IPS DF 6.9 (cell line): ENCODE measurements at regions not wholly inside any gene's neighbourhood (a gene's known extent, or its start where the extent isn't known, plus 50 kb on each side); places are given as distances from the start of the nearest gene placed in this dataset.

Experiments used
- DNase-seq: peaks from one replicate; pipeline ENCODE4 v3.0.0-alpha.2; 2013; ENCODE audit warnings: low read depth, low spot score
- H3K27ac ChIP-seq: one replicate; pipeline ENCODE4 v1.5.1; 2013; ENCODE audit warnings: low read length, control low read depth
- H3K27me3 ChIP-seq: 2 replicates; pipeline ENCODE4 v1.6.1; 2013; ENCODE audit warnings: mild to moderate bottlenecking, low read length; ENCODE audit not compliant: control insufficient read depth, insufficient read depth
- H3K36me3 ChIP-seq: 2 replicates; pipeline ENCODE4 v1.6.1; 2013; ENCODE audit warnings: low read length; ENCODE audit not compliant: control insufficient read depth, insufficient read depth
- H3K4me1 ChIP-seq: 2 replicates; pipeline ENCODE4 v1.6.1; 2013; ENCODE audit warnings: low read length; ENCODE audit not compliant: control insufficient read depth, insufficient read depth
- H3K4me3 ChIP-seq: 2 replicates; pipeline ENCODE4 v1.5.1; 2013; ENCODE audit warnings: mild to moderate bottlenecking, low read length
- H3K9me3 ChIP-seq: 2 replicates; pipeline ENCODE4 v1.6.1; 2013; ENCODE audit warnings: low read length, inconsistent platforms; ENCODE audit not compliant: control insufficient read depth, insufficient read depth
- WGBS: extraction: QIAGEN DNeasy Blood & Tissue Kit; methylation state at CpG from one replicate; pipeline ENCODE4 v1.1.7; 2013; ENCODE audit warnings: mixed read lengths, missing lambda C conversion rate; ENCODE audit not compliant: insufficient read length, insufficient coverage; 5-methylcytosine and 5-hydroxymethylcytosine counted together

DNA sequence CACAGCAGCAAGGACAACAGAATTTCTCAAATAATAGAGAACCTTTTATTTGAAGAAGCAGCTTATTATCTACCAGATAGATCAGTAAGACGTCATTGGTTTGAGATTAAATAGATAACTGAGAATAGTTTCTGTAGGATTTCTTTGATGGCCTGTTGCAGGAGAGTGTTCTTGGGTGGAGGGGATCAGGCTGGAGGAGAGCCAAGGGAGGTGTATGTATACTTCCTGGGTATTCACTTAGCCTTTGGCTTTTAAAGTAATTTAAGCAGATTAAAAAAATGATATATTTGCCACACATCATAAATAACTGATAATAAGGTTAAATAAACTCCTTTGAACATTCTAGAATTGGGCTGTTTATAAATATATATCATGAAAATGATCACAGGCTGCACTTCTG is 486.1 kb upstream of the IGFBP3 start:
- WGBS = no CpG with 5 or more reads among the region's 1 CpG
- Histone ChIP-seq H3K9me3 (no peaks in the 10 kb centered on the region), H3K4me3 (no peak overlapping the region), H3K27me3 (no peaks in the 10 kb centered on the region), H3K36me3 (no peaks in the 10 kb centered on the region), H3K27ac (no peak overlapping the region), H3K4me1 (no peaks in the 10 kb centered on the region)
- DNase-seq = no peak

DNA sequence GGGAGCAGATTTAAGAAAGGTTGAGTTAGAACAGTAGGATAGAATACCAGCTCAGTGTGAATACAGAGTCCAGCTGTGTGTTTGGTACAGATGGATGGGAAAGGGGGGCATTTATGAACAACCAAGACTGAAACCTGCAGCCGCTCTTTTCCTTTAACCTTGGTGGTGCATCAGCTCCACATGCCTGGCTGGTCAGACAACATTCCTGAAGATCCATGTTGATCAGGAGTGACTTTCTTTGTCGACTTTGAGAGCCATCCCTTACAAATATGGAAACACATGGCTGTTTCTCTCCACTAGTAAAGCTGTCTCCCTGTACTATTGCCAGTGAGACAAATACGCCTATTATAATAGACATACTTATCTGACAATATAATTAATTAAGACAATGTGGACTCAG is 476.5 kb upstream of the IGFBP3 start:
- H3K27me3 ChIP-seq = no peaks in the 10 kb centered on the region
- no peaks in the 10 kb centered on the region for H3K4me1 ChIP-seq
- no peak overlapping the region for H3K27ac ChIP-seq
- no peak overlapping the region for H3K4me3 ChIP-seq
- DNase-seq = no peak
- WGBS = no CpG with 5 or more reads among the region's 3 CpGs
- H3K9me3 ChIP-seq = no peaks in the 10 kb centered on the region
- H3K36me3 ChIP-seq = no peaks in the 10 kb centered on the region

DNA sequence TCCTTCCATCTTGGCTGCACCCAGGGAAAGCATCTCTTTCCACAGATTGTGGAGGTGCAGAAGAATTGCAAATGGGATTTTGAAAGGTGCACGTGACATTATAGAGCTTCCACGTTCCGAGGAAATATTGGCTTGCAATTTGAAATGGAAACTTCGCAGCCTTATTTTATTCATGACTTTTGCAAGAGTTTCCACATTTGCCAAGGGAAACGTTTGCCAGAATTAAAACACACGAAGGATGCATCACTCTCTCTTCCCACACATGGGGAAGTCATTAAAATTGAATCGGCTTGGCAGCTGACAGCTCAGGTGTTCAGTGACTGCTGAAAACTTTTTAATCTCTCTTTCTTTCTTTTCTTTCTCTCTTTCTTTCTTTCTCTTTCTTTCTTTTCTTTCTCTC is 475.4 kb upstream of the IGFBP3 start:
- Histone ChIP-seq H3K4me3 (no peak overlapping the region), H3K36me3 (no peaks in the 10 kb centered on the region), H3K9me3 (no peaks in the 10 kb centered on the region), H3K27ac (no peak overlapping the region), H3K27me3 (no peaks in the 10 kb centered on the region), H3K4me1 (no peaks in the 10 kb centered on the region)
- no peak for DNase-seq
- no CpG with 5 or more reads among the region's 7 CpGs for WGBS

DNA sequence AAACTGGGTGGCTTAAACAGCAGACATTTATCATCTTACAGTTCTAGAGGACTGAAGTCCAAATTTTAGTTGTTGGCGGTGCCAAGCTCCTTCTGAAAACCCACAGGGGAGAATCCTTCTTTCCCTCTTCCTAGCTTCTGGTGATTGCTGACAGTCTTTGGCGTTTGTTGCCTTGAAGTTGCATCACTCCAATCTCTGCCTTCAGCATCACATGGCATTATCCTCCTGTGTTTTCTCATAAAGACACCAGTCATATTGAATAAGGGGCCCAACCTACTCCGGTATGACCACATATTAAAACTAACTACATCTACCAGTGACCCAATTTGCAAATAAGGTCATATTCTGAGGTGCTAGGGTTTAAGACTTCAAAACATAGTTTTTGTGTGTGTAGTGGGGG is 472.1 kb upstream of the IGFBP3 start:
- WGBS = no CpG with 5 or more reads among the region's 3 CpGs
- H3K27me3 ChIP-seq = no peaks in the 10 kb centered on the region

DNA sequence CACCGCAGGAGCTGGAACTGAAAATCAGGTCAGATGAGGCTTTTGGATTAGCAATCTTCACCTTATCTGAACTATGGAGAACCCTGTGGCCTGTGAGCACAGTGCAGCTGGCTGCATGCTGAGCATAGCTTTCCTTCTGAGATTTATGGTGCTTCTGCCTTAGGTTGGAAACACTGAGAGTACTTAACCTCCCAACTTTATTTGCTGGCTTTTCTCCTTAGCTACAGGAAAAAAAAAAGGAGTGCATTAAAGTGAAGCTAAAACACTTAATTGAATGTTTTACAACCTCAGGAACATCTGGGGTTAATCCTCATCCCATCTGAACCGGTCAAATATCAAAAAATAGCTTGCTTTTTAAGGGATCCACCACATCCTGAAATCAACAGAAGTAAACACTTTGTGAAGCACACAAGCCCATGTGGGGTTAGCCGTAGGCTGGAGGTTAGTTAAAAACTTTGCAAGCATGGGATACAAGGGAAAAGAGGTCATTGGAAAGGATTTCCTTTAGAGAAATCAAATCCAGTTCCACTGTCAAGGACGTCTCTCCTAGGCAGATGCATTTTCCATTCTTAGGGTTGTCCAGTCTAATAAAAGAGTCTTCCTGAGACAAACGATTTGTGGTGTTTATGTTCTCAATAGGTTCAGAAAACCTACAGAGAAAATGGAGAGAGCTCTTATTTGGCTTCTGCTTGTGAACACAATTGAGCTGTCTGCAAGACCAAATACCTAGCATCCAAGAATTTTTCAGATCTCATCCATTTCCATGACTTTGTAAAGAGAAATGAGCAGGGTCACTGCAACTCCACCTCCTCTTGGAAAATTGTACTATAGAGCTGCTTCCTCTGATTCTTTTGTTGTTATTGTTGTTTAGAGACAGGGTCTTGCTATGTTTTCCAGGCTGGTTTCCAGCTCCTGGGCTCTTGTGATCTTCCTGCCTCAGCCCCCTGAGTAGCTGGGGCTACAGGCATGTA is 470.4 kb upstream of the IGFBP3 start:
- Histone ChIP-seq H3K27me3 (no peaks in the 10 kb centered on the region), H3K27ac (no peak overlapping the region), H3K9me3 (no peaks in the 10 kb centered on the region), H3K4me3 (no peak overlapping the region), H3K4me1 (no peaks in the 10 kb centered on the region), H3K36me3 (no peaks in the 10 kb centered on the region)
- no peak for DNase-seq
- WGBS = no CpG with 5 or more reads among the region's 5 CpGs

More for the DNA sequence above, 472.1 kb upstream of the IGFBP3 start:
- no peak for DNase-seq
- Histone ChIP-seq H3K4me1 (no peaks in the 10 kb centered on the region), H3K27ac (no peak overlapping the region), H3K4me3 (no peak overlapping the region), H3K9me3 (no peaks in the 10 kb centered on the region), H3K36me3 (no peaks in the 10 kb centered on the region)

DNA sequence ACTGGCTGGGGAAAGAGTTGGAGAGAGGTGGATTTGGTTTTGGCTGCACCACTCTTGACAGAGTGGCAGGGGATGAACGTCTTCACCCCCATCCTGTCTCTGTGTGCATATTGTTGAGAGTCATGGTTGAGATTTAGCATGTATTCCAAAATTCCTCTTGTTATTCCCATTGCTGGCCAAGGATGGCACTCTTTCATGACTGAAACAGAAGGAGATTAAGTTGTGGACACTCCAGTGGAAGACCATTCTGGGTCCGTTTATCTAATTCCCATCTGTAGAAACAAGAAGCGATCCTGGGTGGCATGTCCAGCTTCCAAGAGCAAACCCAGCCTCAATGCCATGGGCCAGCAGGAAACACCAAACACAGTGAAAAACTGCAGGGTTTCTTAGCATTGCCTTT is 469.0 kb upstream of the IGFBP3 start:
- no peaks in the 10 kb centered on the region for H3K27me3 ChIP-seq
- no peaks in the 10 kb centered on the region for H3K36me3 ChIP-seq
- WGBS = no CpG with 5 or more reads among the region's 3 CpGs

DNA sequence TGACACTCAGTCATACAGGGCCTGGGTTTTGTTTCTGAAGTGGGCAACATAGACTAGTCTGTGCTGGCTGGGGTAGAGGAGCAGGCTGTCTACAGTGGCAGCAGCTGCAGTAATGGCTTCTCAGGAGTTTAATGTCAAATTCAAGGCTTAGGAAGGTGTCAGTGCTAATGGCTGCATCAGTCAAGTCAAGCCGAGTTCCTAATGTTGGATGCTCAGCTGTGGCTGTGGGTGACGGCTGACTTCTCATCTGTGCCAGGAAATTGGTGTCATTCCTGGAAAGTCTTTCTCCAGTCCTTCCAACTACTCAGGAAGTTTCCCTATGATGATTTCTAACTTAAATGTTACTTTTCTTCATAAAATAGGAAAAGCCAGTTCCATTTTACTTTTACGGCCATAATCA is 468.1 kb upstream of the IGFBP3 start:
- Histone ChIP-seq H3K27ac (no peak overlapping the region), H3K9me3 (no peaks in the 10 kb centered on the region), H3K4me1 (no peaks in the 10 kb centered on the region), H3K27me3 (no peaks in the 10 kb centered on the region), H3K4me3 (no peak overlapping the region), H3K36me3 (no peaks in the 10 kb centered on the region)
- DNase-seq = no peak
- WGBS = no CpG with 5 or more reads among the region's 3 CpGs

More for the DNA sequence above, 469.0 kb upstream of the IGFBP3 start:
- no peak overlapping the region for H3K27ac ChIP-seq
- no peak for DNase-seq
- H3K4me3 ChIP-seq = no peak overlapping the region
- no peaks in the 10 kb centered on the region for H3K9me3 ChIP-seq
- H3K4me1 ChIP-seq = no peaks in the 10 kb centered on the region

DNA sequence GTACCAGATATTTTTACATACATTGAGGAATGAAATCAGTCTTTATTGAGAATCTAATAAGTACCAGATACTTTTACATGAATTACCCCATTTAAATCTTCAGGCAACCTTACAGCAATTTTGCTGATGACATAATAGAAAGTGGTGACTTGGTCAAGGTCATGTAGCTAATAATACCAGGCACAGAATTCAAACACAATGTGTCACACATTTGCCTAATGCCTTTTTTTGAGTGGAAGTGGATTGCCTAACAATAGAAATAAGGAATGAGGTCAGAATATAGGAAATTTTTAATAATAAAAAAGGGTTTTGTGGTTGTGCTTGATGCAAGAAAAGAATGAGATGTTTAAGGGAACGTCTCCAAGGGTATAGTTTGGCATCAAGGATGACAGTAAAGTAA is 466.6 kb upstream of the IGFBP3 start:
- Histone ChIP-seq H3K9me3 (no peaks in the 10 kb centered on the region), H3K4me3 (no peak overlapping the region), H3K4me1 (no peaks in the 10 kb centered on the region), H3K36me3 (no peaks in the 10 kb centered on the region), H3K27ac (no peak overlapping the region), H3K27me3 (no peaks in the 10 kb centered on the region)
- WGBS = 100% methylated on average over 1 of the region's 1 CpG
- DNase-seq = no peak

DNA sequence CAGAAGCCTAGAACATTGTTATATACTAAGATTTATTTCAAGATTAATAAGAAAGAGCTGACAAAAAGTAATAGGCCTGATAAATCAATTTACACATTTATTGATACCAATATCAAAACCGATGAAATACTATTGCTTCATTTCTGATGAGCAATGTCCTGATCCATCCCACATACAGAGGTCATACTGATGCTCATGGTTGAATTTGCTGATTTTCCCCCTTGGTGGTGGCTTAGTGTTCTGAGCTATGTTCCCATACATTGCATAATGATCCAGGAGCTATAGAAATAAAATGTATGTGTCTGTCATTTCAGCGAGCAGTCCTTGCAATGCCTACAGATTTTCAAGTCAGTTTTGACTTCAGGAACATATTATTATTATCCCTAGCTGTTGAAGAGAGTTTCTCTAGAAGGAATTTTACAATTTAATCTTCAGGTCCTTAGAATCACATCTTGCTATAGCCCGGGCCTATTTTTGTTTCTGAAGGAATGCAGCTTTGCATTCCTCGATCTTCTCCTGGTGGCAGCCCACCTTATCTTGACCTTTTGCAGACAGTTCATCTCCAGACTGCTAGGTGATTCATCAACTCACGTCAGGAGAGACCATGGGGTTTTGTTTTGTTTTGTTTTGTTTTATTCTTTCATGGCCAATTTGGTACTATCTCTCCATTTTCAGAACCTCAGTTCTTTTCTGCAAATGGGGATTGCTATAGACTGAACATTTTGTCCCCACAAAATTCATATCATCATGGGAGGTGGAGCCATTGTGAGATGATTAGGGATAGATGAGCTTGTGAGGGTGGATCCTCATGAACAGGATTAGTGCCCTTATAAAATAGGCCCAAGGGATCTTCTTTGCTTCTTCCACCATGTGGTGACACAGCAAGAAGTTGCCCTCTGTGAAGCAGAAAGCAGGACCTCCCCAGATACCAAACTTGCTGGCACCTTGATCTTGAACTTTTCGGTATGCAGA is 465.6 kb upstream of the IGFBP3 start:
- DNase-seq = no peak
- H3K4me1 ChIP-seq = no peaks in the 10 kb centered on the region
- H3K36me3 ChIP-seq = no peaks in the 10 kb centered on the region
- H3K9me3 ChIP-seq = no peaks in the 10 kb centered on the region
- WGBS = no CpG with 5 or more reads among the region's 6 CpGs
- no peaks in the 10 kb centered on the region for H3K27me3 ChIP-seq
- no peak overlapping the region for H3K27ac ChIP-seq
- H3K4me3 ChIP-seq = no peak overlapping the region

DNA sequence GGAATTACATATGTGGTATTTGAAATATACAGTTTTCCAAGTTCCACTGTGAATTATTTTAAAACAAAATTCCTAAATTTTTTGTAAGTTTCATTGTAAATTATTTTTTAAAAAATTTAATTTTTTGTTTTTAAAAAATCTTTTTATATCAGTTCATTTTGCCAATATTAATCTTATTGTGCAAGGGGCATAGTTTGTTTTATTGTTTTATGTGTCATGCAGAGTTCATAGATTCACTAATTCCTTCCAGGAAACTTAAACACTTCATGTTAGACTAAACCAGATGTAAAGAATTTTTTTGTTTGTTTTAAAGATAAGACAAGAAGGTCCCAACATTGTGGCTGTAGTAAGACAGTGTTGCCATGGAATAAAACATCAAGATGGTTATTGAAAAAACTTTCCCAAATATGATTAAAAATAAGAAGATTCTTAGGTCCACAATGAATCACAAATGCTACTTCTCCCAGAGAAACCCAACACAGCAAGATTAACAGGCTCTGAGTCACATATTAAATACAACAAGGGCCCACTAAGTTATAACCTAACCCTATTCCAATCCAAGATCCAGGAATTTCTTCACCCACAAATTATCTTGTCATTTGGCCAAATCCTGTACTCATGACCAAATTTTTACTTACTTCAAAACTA is 464.7 kb upstream of the IGFBP3 start:
- DNase-seq = no peak
- Histone ChIP-seq H3K27me3 (no peaks in the 10 kb centered on the region), H3K4me3 (no peak overlapping the region), H3K9me3 (no peaks in the 10 kb centered on the region), H3K36me3 (no peaks in the 10 kb centered on the region), H3K27ac (no peak overlapping the region), H3K4me1 (no peaks in the 10 kb centered on the region)
